IPS DF 6.9 (cell line): ENCODE measurements at regions not wholly inside any gene's neighbourhood (a gene's known extent, or its start where the extent isn't known, plus 50 kb on each side); places are given as distances from the start of the nearest gene placed in this dataset.

ENCODE experiments used
- DNase-seq: peaks from one replicate; pipeline ENCODE4 v3.0.0-alpha.2; 2013; ENCODE audit warnings: low read depth, low spot score
- H3K27ac ChIP-seq: one replicate; pipeline ENCODE4 v1.5.1; 2013; ENCODE audit warnings: low read length, control low read depth
- H3K27me3 ChIP-seq: 2 replicates; pipeline ENCODE4 v1.6.1; 2013; ENCODE audit warnings: mild to moderate bottlenecking, low read length; ENCODE audit not compliant: control insufficient read depth, insufficient read depth
- H3K36me3 ChIP-seq: 2 replicates; pipeline ENCODE4 v1.6.1; 2013; ENCODE audit warnings: low read length; ENCODE audit not compliant: control insufficient read depth, insufficient read depth
- H3K4me1 ChIP-seq: 2 replicates; pipeline ENCODE4 v1.6.1; 2013; ENCODE audit warnings: low read length; ENCODE audit not compliant: control insufficient read depth, insufficient read depth
- H3K4me3 ChIP-seq: 2 replicates; pipeline ENCODE4 v1.5.1; 2013; ENCODE audit warnings: mild to moderate bottlenecking, low read length
- H3K9me3 ChIP-seq: 2 replicates; pipeline ENCODE4 v1.6.1; 2013; ENCODE audit warnings: low read length, inconsistent platforms; ENCODE audit not compliant: control insufficient read depth, insufficient read depth
- WGBS: extraction: QIAGEN DNeasy Blood & Tissue Kit; methylation state at CpG from one replicate; pipeline ENCODE4 v1.1.7; 2013; ENCODE audit warnings: mixed read lengths, missing lambda C conversion rate; ENCODE audit not compliant: insufficient read length, insufficient coverage; 5-methylcytosine and 5-hydroxymethylcytosine counted together

GRCh38 chr16:77650761-77651160, 71.6 kb upstream of the NUDT7 start:
- H3K27me3 ChIP-seq, result no peaks in the 10 kb centered on the region
- no peaks in the 10 kb centered on the region for H3K36me3 ChIP-seq
- no peak for DNase-seq
- H3K9me3 ChIP-seq, result no peaks in the 10 kb centered on the region
- no peak overlapping the region for H3K4me3 ChIP-seq
- WGBS, result no CpG with 5 or more reads among the region's 3 CpGs
- H3K4me1 ChIP-seq, result no peaks in the 10 kb centered on the region; the same call in 1 of the 2 replicates
- H3K27ac ChIP-seq, result no peak overlapping the region

DNA sequence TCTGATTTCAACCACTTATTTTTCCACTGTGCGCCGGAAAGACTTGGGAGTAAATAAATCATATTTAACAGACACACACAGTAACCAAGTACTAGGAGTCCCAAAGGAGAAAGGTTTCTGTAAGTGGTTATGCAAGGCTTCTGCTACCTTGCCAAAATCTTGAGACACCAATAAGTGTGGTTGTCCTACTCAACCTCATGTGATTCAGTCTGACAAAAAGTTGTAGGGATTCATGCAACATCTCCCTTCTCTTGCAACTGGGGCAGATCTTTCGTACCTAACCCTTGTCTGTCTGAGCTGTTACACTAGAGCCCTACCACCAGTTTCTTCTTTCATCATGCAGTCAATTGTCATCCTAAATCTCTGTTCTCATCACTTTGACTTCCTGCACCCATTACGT, 69.9 kb upstream of the NUDT7 start:
- no peak for DNase-seq
- H3K4me1 ChIP-seq, result no peaks in the 10 kb centered on the region; the same call in 1 of the 2 replicates
- no CpG with 5 or more reads among the region's 4 CpGs for WGBS
- no peak overlapping the region for H3K4me3 ChIP-seq
- H3K27ac ChIP-seq, result no peak overlapping the region
- no peaks in the 10 kb centered on the region for H3K9me3 ChIP-seq
- no peaks in the 10 kb centered on the region for H3K36me3 ChIP-seq
- H3K27me3 ChIP-seq, result no peaks in the 10 kb centered on the region

- no peak overlapping the region for H3K27ac ChIP-seq
- no peaks in the 10 kb centered on the region for H3K4me1 ChIP-seq
- H3K4me3 ChIP-seq, result no peak overlapping the region
- H3K9me3 ChIP-seq, result no peaks in the 10 kb centered on the region
- no peaks in the 10 kb centered on the region for H3K27me3 ChIP-seq
- no peaks in the 10 kb centered on the region for H3K36me3 ChIP-seq
- DNase-seq, result peak; percentile 39
- WGBS, result no CpG with 5 or more reads among the region's 6 CpGs
Observed at GRCh38 chr16:77657016-77657415, 65.3 kb upstream of the NUDT7 start.

- Histone ChIP-seq H3K4me1 (no peaks in the 10 kb centered on the region), H3K36me3 (no peaks in the 10 kb centered on the region), H3K4me3 (no peak overlapping the region), H3K27me3 (no peaks in the 10 kb centered on the region), H3K9me3 (no peaks in the 10 kb centered on the region), H3K27ac (no peak overlapping the region)
- no peak for DNase-seq
- WGBS, result no CpG with 5 or more reads among the region's 12 CpGs
Observed at GRCh38 chr16:77660311-77660710, 62.0 kb upstream of the NUDT7 start.

DNA sequence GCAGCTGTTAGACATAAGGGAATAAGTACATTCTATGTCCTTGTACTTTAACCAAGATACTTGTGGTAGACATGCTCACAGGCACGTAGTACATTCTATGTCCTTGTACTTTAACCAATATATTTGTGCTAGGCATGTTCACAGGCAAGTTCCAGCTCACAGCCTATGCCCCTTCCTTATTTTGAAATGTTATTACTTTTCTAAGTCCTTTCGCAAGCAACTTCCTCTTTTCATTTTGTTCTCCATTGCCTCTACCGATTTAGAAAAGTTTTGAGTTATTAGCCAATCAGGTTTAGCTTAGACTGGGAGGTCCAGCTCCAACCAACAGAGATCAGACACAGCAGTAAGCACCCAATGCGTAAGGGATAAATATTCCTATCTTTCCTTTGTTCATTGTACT, 60.1 kb upstream of the NUDT7 start:
- Histone ChIP-seq H3K4me3 (no peak overlapping the region), H3K27me3 (no peaks in the 10 kb centered on the region), H3K36me3 (no peaks in the 10 kb centered on the region), H3K9me3 (no peaks in the 10 kb centered on the region), H3K4me1 (no peaks in the 10 kb centered on the region), H3K27ac (no peak overlapping the region)
- no peak for DNase-seq
- WGBS, result no CpG with 5 or more reads among the region's 4 CpGs

DNA sequence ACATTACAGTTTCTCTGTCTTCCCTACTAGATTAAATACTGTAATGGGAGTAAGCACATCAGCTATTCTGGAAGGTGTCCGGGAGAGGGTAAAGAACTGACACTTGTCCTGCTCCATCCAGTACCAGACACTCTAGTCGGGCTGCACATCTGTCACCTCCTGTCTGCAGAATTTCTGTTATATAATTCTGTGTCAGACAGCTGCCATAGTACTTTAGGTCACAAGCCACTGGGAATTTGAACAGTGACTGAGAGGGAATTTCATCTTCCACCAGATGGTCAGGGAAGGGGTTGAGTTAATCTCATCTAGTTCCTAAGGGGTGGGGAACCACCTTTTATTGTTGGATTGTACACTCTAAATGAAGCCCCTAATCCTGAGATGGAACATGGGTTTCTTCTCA, 58.6 kb upstream of the NUDT7 start:
- no peaks in the 10 kb centered on the region for H3K27me3 ChIP-seq
- no peaks in the 10 kb centered on the region for H3K9me3 ChIP-seq
- no peak overlapping the region for H3K27ac ChIP-seq
- DNase-seq, result no peak
- H3K4me1 ChIP-seq, result no peaks in the 10 kb centered on the region
- WGBS, result no CpG with 5 or more reads among the region's 2 CpGs
- H3K4me3 ChIP-seq, result no peak overlapping the region
- H3K36me3 ChIP-seq, result no peaks in the 10 kb centered on the region

DNA sequence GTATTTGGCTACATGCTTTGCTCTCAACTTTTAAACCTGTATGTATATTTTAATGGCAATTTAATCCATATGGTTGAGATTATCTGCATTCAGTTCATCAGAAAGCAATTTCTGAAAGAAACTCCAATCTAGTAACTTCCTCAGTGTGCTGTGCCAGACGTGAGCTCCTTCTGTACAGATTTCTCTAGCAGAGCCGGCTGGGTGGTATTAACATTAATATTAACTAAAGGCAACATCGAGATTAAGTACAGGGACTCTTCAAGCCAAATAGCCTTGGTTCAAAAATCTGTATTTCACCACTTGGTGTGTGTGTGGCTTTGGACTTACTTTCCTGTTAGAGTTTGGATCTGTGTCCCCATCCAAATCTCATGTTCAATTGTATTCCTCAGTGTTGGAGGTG, 55.5 kb upstream of the NUDT7 start:
- Histone ChIP-seq H3K36me3 (no peaks in the 10 kb centered on the region), H3K4me1 (no peaks in the 10 kb centered on the region), H3K27me3 (no peaks in the 10 kb centered on the region), H3K9me3 (no peaks in the 10 kb centered on the region), H3K4me3 (no peak overlapping the region), H3K27ac (no peak overlapping the region)
- no peak for DNase-seq
- no CpG with 5 or more reads among the region's 3 CpGs for WGBS

DNA sequence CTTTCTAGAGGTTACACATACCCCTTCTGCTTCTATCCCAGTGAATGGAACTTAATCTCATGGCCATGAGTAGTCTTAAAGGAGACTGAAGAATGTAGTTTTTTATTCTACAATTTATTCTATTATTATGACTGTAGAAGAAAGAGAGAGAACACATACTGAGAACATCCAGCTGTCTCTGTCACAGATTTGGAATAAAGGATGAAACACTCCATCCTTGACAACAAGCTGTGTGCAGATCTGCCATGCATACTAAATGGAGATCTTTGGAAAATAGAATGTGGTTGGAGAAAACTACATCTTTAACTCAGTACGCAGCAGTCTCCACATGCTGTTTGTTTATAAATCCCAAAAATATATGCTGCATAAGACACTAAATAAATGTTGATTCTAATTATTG, 54.1 kb upstream of the NUDT7 start:
- no CpG with 5 or more reads among the region's 1 CpG for WGBS
- Histone ChIP-seq H3K4me3 (no peak overlapping the region), H3K27ac (no peak overlapping the region), H3K27me3 (no peaks in the 10 kb centered on the region), H3K9me3 (no peaks in the 10 kb centered on the region), H3K36me3 (no peaks in the 10 kb centered on the region), H3K4me1 (no peaks in the 10 kb centered on the region)
- no peak for DNase-seq

GRCh38 chr16:77669057-77669456, 53.3 kb upstream of the NUDT7 start:
- Histone ChIP-seq H3K36me3 (no peaks in the 10 kb centered on the region), H3K27me3 (no peaks in the 10 kb centered on the region), H3K27ac (no peak overlapping the region), H3K4me3 (no peak overlapping the region), H3K4me1 (no peaks in the 10 kb centered on the region), H3K9me3 (no peaks in the 10 kb centered on the region)
- no CpG with 5 or more reads among the region's 3 CpGs for WGBS
- no peak for DNase-seq
